ENCODE measurements at regions not wholly inside any gene's neighbourhood (a gene's known extent, or its start where the extent isn't known, plus 50 kb on each side); places are given as distances from the start of the nearest gene placed in this dataset.

DNA sequence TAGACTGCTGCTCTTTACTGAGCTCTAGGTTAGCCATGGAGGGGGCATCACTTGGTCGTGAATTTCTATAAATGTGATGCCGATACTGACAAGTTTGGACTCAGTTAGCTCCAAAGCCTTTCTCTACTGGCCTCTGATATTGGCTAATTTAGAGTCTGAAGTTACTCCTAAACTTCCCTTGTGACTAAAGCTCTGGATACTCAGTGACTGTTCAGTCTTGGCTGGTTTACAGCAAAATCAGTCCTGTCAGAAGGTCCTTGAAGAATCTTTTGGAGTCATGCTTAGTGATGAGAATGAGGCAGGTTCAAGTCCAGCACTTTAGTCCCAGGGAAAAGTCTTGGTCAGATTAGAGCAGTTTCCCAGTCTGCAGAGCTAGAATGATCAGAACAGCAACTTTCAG lies 197.5 kb upstream of the HS3ST4 start:
- DNase-seq (ENCODE audit: low read depth, low spot score), result no peak
- H3K4me3 ChIP-seq (ENCODE audit: low read depth, low read length), result no peak overlapping the region
- CTCF ChIA-PET, result no interaction called here
- TF ChIP-seq, protein P1, sequence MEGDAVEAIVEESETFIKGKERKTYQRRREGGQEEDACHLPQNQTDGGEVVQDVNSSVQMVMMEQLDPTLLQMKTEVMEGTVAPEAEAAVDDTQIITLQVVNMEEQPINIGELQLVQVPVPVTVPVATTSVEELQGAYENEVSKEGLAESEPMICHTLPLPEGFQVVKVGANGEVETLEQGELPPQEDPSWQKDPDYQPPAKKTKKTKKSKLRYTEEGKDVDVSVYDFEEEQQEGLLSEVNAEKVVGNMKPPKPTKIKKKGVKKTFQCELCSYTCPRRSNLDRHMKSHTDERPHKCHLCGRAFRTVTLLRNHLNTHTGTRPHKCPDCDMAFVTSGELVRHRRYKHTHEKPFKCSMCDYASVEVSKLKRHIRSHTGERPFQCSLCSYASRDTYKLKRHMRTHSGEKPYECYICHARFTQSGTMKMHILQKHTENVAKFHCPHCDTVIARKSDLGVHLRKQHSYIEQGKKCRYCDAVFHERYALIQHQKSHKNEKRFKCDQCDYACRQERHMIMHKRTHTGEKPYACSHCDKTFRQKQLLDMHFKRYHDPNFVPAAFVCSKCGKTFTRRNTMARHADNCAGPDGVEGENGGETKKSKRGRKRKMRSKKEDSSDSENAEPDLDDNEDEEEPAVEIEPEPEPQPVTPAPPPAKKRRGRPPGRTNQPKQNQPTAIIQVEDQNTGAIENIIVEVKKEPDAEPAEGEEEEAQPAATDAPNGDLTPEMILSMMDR (IDR thresholded peaks at IDR 0.05; ENCODE audit: insufficient read depth, low read length, missing control alignments), result no peak
- POLR2A ChIA-PET, result no interaction called here

DNA sequence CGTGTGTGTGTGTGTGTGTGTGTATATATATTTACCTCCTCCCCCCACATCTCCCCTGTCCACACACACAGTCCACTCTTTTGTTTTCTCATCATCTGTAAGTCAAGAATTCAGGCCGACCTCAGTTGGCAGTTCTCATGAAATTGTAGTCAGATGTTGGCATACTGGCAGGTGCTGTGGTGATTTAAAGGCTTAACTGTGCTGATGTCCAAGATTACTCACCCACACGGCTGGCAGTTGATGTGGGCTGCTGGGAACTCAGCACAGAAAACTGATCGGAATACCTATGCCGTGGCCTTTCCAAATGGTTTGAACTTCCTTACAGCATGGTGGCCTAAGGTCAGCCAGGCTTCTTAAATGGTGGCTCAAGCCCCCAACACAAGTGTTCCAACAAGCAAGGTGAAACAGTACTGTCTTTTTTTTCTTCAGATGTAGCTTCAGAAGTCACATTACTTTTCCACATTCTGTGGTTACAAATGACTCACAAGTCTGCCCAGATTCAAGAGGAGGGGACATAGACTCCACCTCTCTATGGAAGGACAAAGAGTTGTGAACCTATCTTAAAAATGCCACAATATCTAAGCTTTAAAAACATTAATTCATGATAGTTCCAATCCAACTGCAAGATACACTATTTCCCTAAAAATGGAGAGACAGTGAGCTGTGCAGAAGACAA lies 198.5 kb upstream of the HS3ST4 start:
- no peak overlapping the region for H3K4me3 ChIP-seq (ENCODE audit: low read depth, low read length)
- TF ChIP-seq, protein P1 (IDR thresholded peaks at IDR 0.05; ENCODE audit: insufficient read depth, low read length, missing control alignments), result no peak
- no peak for DNase-seq (ENCODE audit: low read depth, low spot score)
- ChIA-PET CTCF (no interaction called here), POLR2A (no interaction called here)

DNA sequence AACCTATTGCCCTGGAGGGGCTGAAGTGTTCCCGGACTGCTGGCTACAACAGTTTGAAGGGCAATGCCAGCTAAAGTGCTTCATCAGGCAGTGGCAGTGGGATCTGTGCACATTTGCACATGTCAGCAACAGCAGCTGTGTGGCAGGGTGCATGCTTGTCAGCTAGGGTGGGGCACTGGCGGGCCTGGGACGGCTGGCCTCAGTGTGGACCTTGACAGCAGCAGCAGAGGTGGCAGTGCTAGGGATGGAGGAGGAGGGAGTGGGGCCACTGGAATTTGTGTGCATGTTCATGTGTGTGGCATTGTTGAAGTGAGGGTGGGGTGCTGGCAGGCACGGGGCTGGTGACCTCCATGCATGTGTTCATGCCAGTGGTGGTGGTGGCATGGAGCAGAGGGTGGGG lies 203.3 kb upstream of the HS3ST4 start:
- POLR2A ChIA-PET, result no interaction called here

DNA sequence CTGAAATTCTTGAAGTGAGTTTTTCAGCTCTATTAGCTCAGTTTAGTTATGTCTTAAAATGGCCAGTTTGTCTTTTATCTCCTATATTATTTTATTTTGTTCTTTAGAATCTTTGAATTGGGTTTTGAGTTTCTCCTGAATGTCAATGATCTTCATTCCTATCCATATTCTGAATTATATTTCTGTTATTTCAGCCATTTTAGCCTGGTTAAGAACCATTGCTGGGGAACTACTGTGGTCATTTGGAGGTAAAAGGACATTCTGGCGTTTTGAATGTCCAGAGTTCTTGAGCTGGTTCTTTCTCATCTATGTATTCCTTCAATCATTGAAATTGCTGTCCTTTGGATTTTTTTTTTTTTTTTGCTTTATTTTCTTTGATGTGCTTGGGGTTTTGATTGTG lies 203.9 kb upstream of the HS3ST4 start:
- TF ChIP-seq, protein P1 (IDR thresholded peaks at IDR 0.05; ENCODE audit: insufficient read depth, low read length, missing control alignments), result no peak
- no peak for DNase-seq (ENCODE audit: low read depth, low spot score)
- ChIA-PET CTCF (no interaction called here), POLR2A (no interaction called here)
- H3K4me3 ChIP-seq (ENCODE audit: low read depth, low read length), result no peak overlapping the region

More for the DNA sequence above, 203.3 kb upstream of the HS3ST4 start:
- CTCF ChIA-PET, result no interaction called here
- TF ChIP-seq, protein P1 (IDR thresholded peaks at IDR 0.05; ENCODE audit: insufficient read depth, low read length, missing control alignments), result no peak
- H3K4me3 ChIP-seq (ENCODE audit: low read depth, low read length), result no peak overlapping the region
- no peak for DNase-seq (ENCODE audit: low read depth, low spot score)

DNA sequence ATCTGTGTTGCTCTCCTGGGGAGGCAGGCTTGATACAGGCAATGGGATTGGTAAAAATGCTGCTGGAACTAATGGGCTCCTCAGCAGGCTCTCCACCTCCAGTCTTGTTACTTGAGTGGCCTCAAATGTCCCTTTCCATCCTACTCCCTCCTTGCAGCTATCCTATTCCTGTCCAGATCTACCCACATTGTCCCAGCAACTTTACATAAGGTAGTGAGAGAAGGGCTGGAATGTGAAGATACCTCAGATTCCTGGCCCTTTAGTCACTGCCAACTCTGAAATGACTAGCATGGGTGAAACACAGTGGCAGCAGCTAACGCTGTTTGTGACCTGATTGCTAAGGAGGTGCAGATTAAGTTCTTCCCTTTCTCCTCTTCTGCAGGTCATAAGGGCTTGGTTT lies 210.1 kb upstream of the HS3ST4 start:
- TF ChIP-seq, protein P1 (IDR thresholded peaks at IDR 0.05; ENCODE audit: insufficient read depth, low read length, missing control alignments), result no peak
- POLR2A ChIA-PET, result no interaction called here
- no peak for DNase-seq (ENCODE audit: low read depth, low spot score)
- CTCF ChIA-PET, result no interaction called here
- H3K4me3 ChIP-seq (ENCODE audit: low read depth, low read length), result no peak overlapping the region

DNA sequence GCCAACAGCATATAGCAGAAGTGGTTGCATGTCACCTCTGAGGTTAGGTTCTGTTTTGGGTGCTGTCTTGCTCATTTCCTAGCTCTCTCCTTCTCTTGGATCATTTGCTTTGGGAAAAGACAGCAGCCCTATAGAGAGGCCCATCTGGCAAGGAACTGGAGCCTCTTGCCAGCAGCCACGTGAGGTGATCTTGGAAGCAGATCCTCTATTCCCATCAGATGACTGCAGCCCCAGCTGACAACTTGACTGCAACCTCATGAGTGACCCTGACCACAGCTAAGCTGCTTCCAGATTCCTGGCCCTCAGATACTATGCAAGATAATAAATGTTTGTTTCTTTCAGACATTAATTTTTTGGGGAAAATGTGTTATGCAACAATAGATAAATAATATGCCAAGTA lies 213.3 kb upstream of the HS3ST4 start:
- POLR2A ChIA-PET, result no interaction called here
- CTCF ChIA-PET, result no interaction called here
- TF ChIP-seq, protein P1 (IDR thresholded peaks at IDR 0.05; ENCODE audit: insufficient read depth, low read length, missing control alignments), result no peak
- H3K4me3 ChIP-seq (ENCODE audit: low read depth, low read length), result no peak overlapping the region
- no peak for DNase-seq (ENCODE audit: low read depth, low spot score)
